Ovary (tissue), 3 donors: ENCODE measurements at regions not wholly inside any gene's neighbourhood (a gene's known extent, or its start where the extent isn't known, plus 50 kb on each side); places are given as distances from the start of the nearest gene placed in this dataset.

ENCODE experiments used
- CTCF ChIP-seq, 3 donors: fragments of 450-650 bp in 2 of 3; fragments of 200-600 bp in 1 of 3; IDR thresholded peaks; one replicate each; pipeline versions ENCODE4 v1.5.1 to v1.8.0; 2016 to 2022; ENCODE audit warnings: antibody characterized with exemption in 3 of 3, mild to moderate bottlenecking in 1 of 3
- POLR2A ChIP-seq: fragments of 450-650 bp; IDR thresholded peaks from one replicate; pipeline ENCODE4 v1.6.1; 2017; ENCODE audit warnings: antibody characterized with exemption, mild to moderate bottlenecking, moderate library complexity
- donor health status: DM: no; HTN: no; CAD: no.

GRCh38 chr12:114762490-114763110 lies 78.6 kb upstream of the TBX3 start:
- TF ChIP-seq POLR2A (no peak), CTCF (IDR thresholded peaks at IDR 0.05) (no peak)
